Fibroblast of lung (primary cell): ENCODE measurements at regions not wholly inside any gene's neighbourhood (a gene's known extent, or its start where the extent isn't known, plus 50 kb on each side); places are given as distances from the start of the nearest gene placed in this dataset.

Source experiments
- EZH2 ChIP-seq: IDR thresholded peaks from 2 replicates; pipeline ENCODE4 v1.5.1; 2012; ENCODE audit warnings: low read length, control low read depth, mild to moderate bottlenecking; ENCODE audit errors: missing control alignments
- TF ChIP-seq, protein P1 (sequence below), 2 donors: IDR thresholded peaks in 1 of 2; conservative IDR thresholded peaks in 1 of 2; 1 replicate in 1 of 2; 2 replicates in 1 of 2; pipeline ENCODE4 v1.5.1; 2011 to 2012; ENCODE audit warnings: low read length in 2 of 2, control low read depth in 1 of 2, inconsistent platforms in 1 of 2, low read depth in 1 of 2, mild to moderate bottlenecking in 1 of 2

DNA sequence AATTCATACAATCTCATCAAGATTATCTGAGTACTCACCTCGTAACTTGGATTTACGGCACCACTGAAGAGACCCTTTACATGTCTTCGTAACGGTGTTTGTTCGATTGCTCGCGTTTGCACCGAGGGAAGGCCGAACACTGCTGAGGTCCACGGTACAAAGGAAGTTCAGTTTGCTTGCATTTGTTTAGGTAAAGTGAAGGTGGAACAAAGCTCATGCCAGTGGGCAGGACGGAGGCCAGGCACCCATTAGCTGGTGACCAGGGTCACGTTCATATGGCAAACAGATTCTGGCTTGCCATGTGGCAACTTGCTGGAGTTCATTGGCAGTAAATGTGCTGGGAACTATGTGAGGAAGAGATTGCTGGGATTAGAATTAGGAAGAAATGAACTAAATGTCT, 164.8 kb downstream of the MACROH2A1 start:
- TF ChIP-seq, protein P1, sequence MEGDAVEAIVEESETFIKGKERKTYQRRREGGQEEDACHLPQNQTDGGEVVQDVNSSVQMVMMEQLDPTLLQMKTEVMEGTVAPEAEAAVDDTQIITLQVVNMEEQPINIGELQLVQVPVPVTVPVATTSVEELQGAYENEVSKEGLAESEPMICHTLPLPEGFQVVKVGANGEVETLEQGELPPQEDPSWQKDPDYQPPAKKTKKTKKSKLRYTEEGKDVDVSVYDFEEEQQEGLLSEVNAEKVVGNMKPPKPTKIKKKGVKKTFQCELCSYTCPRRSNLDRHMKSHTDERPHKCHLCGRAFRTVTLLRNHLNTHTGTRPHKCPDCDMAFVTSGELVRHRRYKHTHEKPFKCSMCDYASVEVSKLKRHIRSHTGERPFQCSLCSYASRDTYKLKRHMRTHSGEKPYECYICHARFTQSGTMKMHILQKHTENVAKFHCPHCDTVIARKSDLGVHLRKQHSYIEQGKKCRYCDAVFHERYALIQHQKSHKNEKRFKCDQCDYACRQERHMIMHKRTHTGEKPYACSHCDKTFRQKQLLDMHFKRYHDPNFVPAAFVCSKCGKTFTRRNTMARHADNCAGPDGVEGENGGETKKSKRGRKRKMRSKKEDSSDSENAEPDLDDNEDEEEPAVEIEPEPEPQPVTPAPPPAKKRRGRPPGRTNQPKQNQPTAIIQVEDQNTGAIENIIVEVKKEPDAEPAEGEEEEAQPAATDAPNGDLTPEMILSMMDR (conservative IDR thresholded peaks at IDR 0.05 in 1 of 2, IDR thresholded peaks at IDR 0.05 in 1 of 2; ENCODE audit: low read depth in 1 of 2, low read length in 2 of 2), result no peak
- no peak for TF ChIP-seq EZH2
